ENCODE measurements at regions not wholly inside any gene's neighbourhood (a gene's known extent, or its start where the extent isn't known, plus 50 kb on each side); places are given as distances from the start of the nearest gene placed in this dataset.

GRCh38 chr3:34686541-34686940, 888.1 kb downstream of the PDCD6IP start:
- DNase-seq: no peak

- DNase-seq: no peak
Observed at GRCh38 chr3:34687671-34688070, 889.2 kb downstream of the PDCD6IP start.

- no peak for DNase-seq
Observed at GRCh38 chr3:34696831-34697230, 898.4 kb downstream of the PDCD6IP start.

GRCh38 chr3:34703053-34703452, 904.6 kb downstream of the PDCD6IP start:
- no peak for DNase-seq

- no peak for DNase-seq
Observed at GRCh38 chr3:34724916-34725499, 914.3 kb upstream of the ARPP21 start.

- DNase-seq: no peak
Observed at GRCh38 chr3:34725774-34726173, 913.6 kb upstream of the ARPP21 start.

- no peak for DNase-seq
Observed at GRCh38 chr3:34727700-34728099, 911.6 kb upstream of the ARPP21 start.

- no peak for DNase-seq
Observed at GRCh38 chr3:34742151-34742550, 897.2 kb upstream of the ARPP21 start.

- DNase-seq: no peak
Observed at GRCh38 chr3:34758630-34759261, 880.6 kb upstream of the ARPP21 start.

- DNase-seq: no peak
Observed at GRCh38 chr3:34777386-34777785, 861.9 kb upstream of the ARPP21 start.

GRCh38 chr3:34779092-34779491, 860.2 kb upstream of the ARPP21 start:
- DNase-seq: no peak

GRCh38 chr3:34780294-34780693, 859.0 kb upstream of the ARPP21 start:
- DNase-seq: no peak

- DNase-seq: no peak
Observed at GRCh38 chr3:34780973-34781372, 858.4 kb upstream of the ARPP21 start.

GRCh38 chr3:34782871-34783270, 856.5 kb upstream of the ARPP21 start:
- DNase-seq: no peak

GRCh38 chr3:34783876-34784275, 855.4 kb upstream of the ARPP21 start:
- DNase-seq: no peak

- no peak for DNase-seq
Observed at GRCh38 chr3:34793057-34793456, 846.3 kb upstream of the ARPP21 start.

- DNase-seq: no peak
Observed at GRCh38 chr3:34807611-34808010, 831.7 kb upstream of the ARPP21 start.

GRCh38 chr3:34808287-34808686, 831.0 kb upstream of the ARPP21 start:
- DNase-seq: no peak

- no peak for DNase-seq
Observed at GRCh38 chr3:34828847-34829246, 810.5 kb upstream of the ARPP21 start.

- no peak for DNase-seq
Observed at GRCh38 chr3:34832865-34833508, 806.3 kb upstream of the ARPP21 start.

- DNase-seq: no peak
Observed at GRCh38 chr3:34837848-34838741, 801.2 kb upstream of the ARPP21 start.

- no peak for DNase-seq
Observed at GRCh38 chr3:34842706-34843480, 796.4 kb upstream of the ARPP21 start.

GRCh38 chr3:34844323-34844620, 795.1 kb upstream of the ARPP21 start:
- no peak for DNase-seq

Data from GOT3 (cell line).